Panc1 (cell line): ENCODE measurements at regions not wholly inside any gene's neighbourhood (a gene's known extent, or its start where the extent isn't known, plus 50 kb on each side); places are given as distances from the start of the nearest gene placed in this dataset.

ENCODE experiments used
- ATAC-seq: fragments of 200-7000 bp; cut with Tn5 transposase; 2 replicates; pipeline ENCODE4 v1.9.1; 2020; ENCODE audit warnings: mild to moderate bottlenecking, moderate library complexity
- BruUV-seq: library from RNA; stranded (reverse); fragments of 400-500 nt; replicated peaks from 2 replicates; lab custom pipeline; 2021; lab: Mats Ljungman, UMichigan
- CTCF ChIA-PET: fragments of 300-600 bp; sonication (Branson Sonifier 250); formaldehyde crosslinking; loops from one replicate; lab custom pipeline; 2022; ENCODE audit warnings: antibody characterized with exemption; lab: Charles Lee
- POLR2A ChIA-PET: fragments of 300-600 bp; sonication (Branson Sonifier 250); formaldehyde crosslinking; loops from one replicate; lab custom pipeline; 2022; ENCODE audit warnings: antibody characterized with exemption; lab: Charles Lee
- DNase-seq: peaks from one replicate; pipeline ENCODE4 v3.0.0-alpha.2; 2010; ENCODE audit warnings: low read depth, low spot score
- H3K27ac ChIP-seq: 2 replicates; pipeline ENCODE4 v1.5.1; 2011; ENCODE audit warnings: mild to moderate bottlenecking, low read length, inconsistent platforms
- H3K27me3 ChIP-seq: fragments of 200-500 bp; sonication (Bioruptor generic); 2 replicates; pipeline ENCODE4 v1.6.0; 2014; ENCODE audit warnings: low read length, inconsistent platforms; ENCODE audit not compliant: control insufficient read depth, insufficient read depth
- H3K36me3 ChIP-seq: fragments of 200-500 bp; sonication (Bioruptor generic); 2 replicates; pipeline ENCODE4 v1.5.1; 2014; ENCODE audit warnings: inconsistent platforms, mild to moderate bottlenecking, low read length, moderate library complexity; ENCODE audit not compliant: control insufficient read depth, insufficient read depth
- H3K4me1 ChIP-seq: 2 replicates; pipeline ENCODE4 v1.5.1; 2011; ENCODE audit warnings: inconsistent platforms, mild to moderate bottlenecking, low read length, moderate library complexity; ENCODE audit not compliant: control insufficient read depth, insufficient read depth
- H3K4me3 ChIP-seq, 2 experiments: 2 replicates each; pipeline ENCODE4 v1.5.1; 2011 to 2012; ENCODE audit warnings: low read depth in 2 of 2, low read length in 2 of 2, mild to moderate bottlenecking in 2 of 2, inconsistent platforms in 1 of 2, moderate library complexity in 1 of 2
- H3K9me3 ChIP-seq: fragments of 200-500 bp; sonication (Bioruptor generic); 2 replicates; pipeline ENCODE4 v1.5.1; 2014; ENCODE audit warnings: low read depth, mild to moderate bottlenecking, inconsistent platforms, low read length, moderate library complexity; ENCODE audit not compliant: control insufficient read depth, insufficient read depth
- CTCF ChIP-seq: fragments of 450-650 bp; IDR thresholded peaks from 2 replicates; pipeline ENCODE4 v1.5.1; 2017; ENCODE audit warnings: mild to moderate bottlenecking
- POLR2AphosphoS5 ChIP-seq: IDR thresholded peaks from 2 replicates; pipeline ENCODE4 v1.6.1; 2012; ENCODE audit warnings: mild to moderate bottlenecking, low read depth, low read length, moderate library complexity
- REST ChIP-seq, 2 experiments: IDR thresholded peaks; 2 replicates each; pipeline ENCODE4 v1.6.1; 2011 to 2012; ENCODE audit warnings: low read depth in 2 of 2, control low read depth in 1 of 2, low read length in 1 of 2, mild to moderate bottlenecking in 1 of 2, moderate library complexity in 1 of 2; ENCODE audit not compliant: insufficient read depth in 1 of 2
- SIN3A ChIP-seq: IDR thresholded peaks from 2 replicates; pipeline ENCODE4 v1.6.1; 2012; ENCODE audit warnings: low read depth, mild to moderate bottlenecking, low read length, moderate library complexity, borderline replicate concordance; ENCODE audit not compliant: insufficient read depth
- TCF7L2 ChIP-seq: IDR thresholded peaks from 2 replicates; pipeline ENCODE4 v1.6.1; 2011; ENCODE audit warnings: mild to moderate bottlenecking, low read depth, low read length, inconsistent platforms
- in situ Hi-C: cut with HindIII; loops from 2 replicates; pipeline ENCODE4 v1.10.0; 2016; ENCODE audit warnings: low sequenced_read_pairs, low pct_unique_long_range_greater_than_20kb
- intact Hi-C: fragments of 100-400 bp; cut with micrococcal nuclease; formaldehyde crosslinking; loops from one replicate; pipeline ENCODE4 v1.10.0; 2022; ENCODE audit not compliant: unreplicated experiment

- no peak for TF ChIP-seq REST (IDR thresholded peaks at IDR 0.05; ENCODE audit: insufficient read depth in 1 of 2, low read depth in 2 of 2, low read length in 1 of 2)
- no peak for TF ChIP-seq SIN3A
- no peak for TF ChIP-seq CTCF
- no peak for TF ChIP-seq TCF7L2
- no peak for TF ChIP-seq POLR2AphosphoS5
- CTCF ChIA-PET = no interaction called here
- Histone ChIP-seq H3K4me3 (no peak overlapping the region), H3K9me3 (no peaks in the 10 kb centered on the region), H3K4me1 (no peaks in the 10 kb centered on the region), H3K36me3 (no peaks in the 10 kb centered on the region), H3K27ac (no peak overlapping the region), H3K27me3 (no peaks in the 10 kb centered on the region)
- POLR2A ChIA-PET = no interaction called here
- intact Hi-C loops (no loop called here), in situ Hi-C loops (no loop called here)
- DNase-seq (no peak), ATAC-seq (no peak)
- no TSS peak for BruUV-seq
These were observed 503.2 kb downstream of the TMEM114 start for GRCh38 chr16:8087146-8087545.

GRCh38 chr16:8084882-8085281 is 505.4 kb downstream of the TMEM114 start:
- no peak for TF ChIP-seq TCF7L2
- TF ChIP-seq REST (IDR thresholded peaks at IDR 0.05; ENCODE audit: insufficient read depth in 1 of 2, low read depth in 2 of 2, low read length in 1 of 2) = no peak
- no peak for TF ChIP-seq CTCF
- TF ChIP-seq SIN3A = no peak
- TF ChIP-seq POLR2AphosphoS5 = no peak
- ATAC-seq = no peak
- Histone ChIP-seq H3K9me3 (no peaks in the 10 kb centered on the region), H3K4me1 (no peaks in the 10 kb centered on the region), H3K27ac (no peak overlapping the region), H3K36me3 (no peaks in the 10 kb centered on the region), H3K4me3 (no peak overlapping the region), H3K27me3 (no peaks in the 10 kb centered on the region)
- intact Hi-C loops (no loop called here), in situ Hi-C loops (no loop called here)
- POLR2A ChIA-PET = no interaction called here
- CTCF ChIA-PET = no interaction called here
- no peak for DNase-seq
- no TSS peak for BruUV-seq
